ENCODE measurements at regions not wholly inside any gene's neighbourhood (a gene's known extent, or its start where the extent isn't known, plus 50 kb on each side); places are given as distances from the start of the nearest gene placed in this dataset.

DNA sequence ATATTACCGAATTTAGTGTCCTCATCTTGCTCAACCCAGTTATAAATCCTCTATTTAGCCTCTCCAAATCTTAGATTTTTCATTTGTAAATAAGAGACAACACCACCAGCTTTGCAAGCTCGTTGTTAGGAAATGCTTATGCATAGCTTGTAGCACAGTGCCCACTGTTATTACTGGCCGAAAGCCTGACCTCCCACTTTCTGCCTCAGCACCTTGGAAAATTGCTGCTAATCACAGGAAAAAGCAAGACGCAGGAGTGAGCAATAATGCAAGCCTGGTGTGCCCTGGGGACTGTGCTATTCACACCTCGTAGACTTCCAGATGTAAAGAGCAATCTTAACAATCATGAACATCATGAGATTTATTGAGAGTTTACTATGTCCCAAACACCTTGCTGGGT lies 124.2 kb upstream of the ARL4C start:
- ChIA-PET POLR2A (no interaction called here), CTCF (interaction anchor here (0.9 to 1.3 kb wide), 2 partner anchors 10 to 24 kb away, joined by 3 to 7 read pairs; no protein-coding TSS in a partner anchor)
- H3K9me3 Mint-ChIP-seq = no peaks in the 10 kb centered on the region; the same call in 1 of the 2 replicates
- H3K4me1 Mint-ChIP-seq = peaks cover 17% of the 10 kb centered on the region
- H3K36me3 Mint-ChIP-seq = no peaks in the 10 kb centered on the region
- H3K27ac Mint-ChIP-seq = no peak overlapping the region
- DNase-seq (ENCODE audit: low spot score) (no peak), ATAC-seq (no peak)
- H3K4me3 Mint-ChIP-seq = no peak overlapping the region
- TF ChIP-seq E2F5 (CRISPR knock-in tag; IDR thresholded peaks at IDR 0.05) (no peak), RELA (CRISPR knock-in tag; IDR thresholded peaks at IDR 0.05; ENCODE audit: borderline replicate concordance) (no peak), FOXP1 (CRISPR knock-in tag; IDR thresholded peaks at IDR 0.05; ENCODE audit: borderline replicate concordance) (no peak), NFE2L1 (CRISPR knock-in tag; IDR thresholded peaks at IDR 0.05) (no peak), SP1 (CRISPR knock-in tag; conservative IDR thresholded peaks at IDR 0.05) (no peak), ZBTB21 (CRISPR knock-in tag; IDR thresholded peaks at IDR 0.05; ENCODE audit: borderline replicate concordance) (no peak), ZNF263 (CRISPR knock-in tag; IDR thresholded peaks at IDR 0.05; ENCODE audit: low read depth) (no peak), ZNF138 (CRISPR knock-in tag; conservative IDR thresholded peaks at IDR 0.05) (no peak), SOX15 (CRISPR knock-in tag; IDR thresholded peaks at IDR 0.05) (no peak), MXD4 (CRISPR knock-in tag; IDR thresholded peaks at IDR 0.05; ENCODE audit: borderline replicate concordance) (no peak), EMX1 (CRISPR knock-in tag; IDR thresholded peaks at IDR 0.05) (no peak), ATF1 (CRISPR knock-in tag; IDR thresholded peaks at IDR 0.05) (no peak)
- TF ChIP-seq, protein P1, sequence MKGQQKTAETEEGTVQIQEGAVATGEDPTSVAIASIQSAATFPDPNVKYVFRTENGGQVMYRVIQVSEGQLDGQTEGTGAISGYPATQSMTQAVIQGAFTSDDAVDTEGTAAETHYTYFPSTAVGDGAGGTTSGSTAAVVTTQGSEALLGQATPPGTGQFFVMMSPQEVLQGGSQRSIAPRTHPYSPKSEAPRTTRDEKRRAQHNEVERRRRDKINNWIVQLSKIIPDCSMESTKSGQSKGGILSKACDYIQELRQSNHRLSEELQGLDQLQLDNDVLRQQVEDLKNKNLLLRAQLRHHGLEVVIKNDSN (CRISPR knock-in tag; IDR thresholded peaks at IDR 0.05) = no peak
- TF ChIP-seq, protein P2, sequence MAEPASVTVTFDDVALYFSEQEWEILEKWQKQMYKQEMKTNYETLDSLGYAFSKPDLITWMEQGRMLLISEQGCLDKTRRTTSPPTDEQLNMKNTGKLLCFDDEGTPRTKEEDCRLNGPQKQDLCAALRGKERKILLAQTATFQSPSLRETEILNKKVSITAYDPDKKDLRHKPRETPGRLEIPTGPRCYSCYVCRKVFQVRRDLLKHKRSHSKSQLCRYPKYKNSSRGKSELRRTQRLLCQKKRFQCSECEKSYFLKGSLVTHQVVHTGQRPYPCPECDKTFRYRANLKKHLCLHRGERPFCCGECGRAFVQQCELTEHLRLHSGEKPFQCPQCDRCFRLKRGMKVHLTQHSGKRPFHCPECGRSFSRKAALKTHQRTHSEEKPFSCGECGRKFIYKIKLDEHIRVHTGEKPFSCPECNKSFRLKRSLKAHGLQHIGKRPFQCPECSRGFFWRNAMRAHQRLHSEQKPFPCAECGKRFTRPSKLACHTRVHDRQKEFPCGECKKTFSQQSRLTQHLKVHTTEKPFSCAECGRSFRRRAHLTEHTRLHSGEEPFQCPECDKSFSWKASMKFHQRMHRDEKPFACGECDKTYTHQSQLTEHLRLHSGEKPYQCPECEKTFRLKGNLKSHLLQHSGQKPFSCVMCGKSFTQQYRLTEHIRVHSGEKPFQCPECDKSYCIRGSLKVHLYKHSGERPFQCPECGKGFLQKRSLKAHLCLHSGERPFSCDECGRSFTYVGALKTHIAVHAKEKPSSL (CRISPR knock-in tag; conservative IDR thresholded peaks at IDR 0.05) = no peak
- TF ChIP-seq, protein P3, sequence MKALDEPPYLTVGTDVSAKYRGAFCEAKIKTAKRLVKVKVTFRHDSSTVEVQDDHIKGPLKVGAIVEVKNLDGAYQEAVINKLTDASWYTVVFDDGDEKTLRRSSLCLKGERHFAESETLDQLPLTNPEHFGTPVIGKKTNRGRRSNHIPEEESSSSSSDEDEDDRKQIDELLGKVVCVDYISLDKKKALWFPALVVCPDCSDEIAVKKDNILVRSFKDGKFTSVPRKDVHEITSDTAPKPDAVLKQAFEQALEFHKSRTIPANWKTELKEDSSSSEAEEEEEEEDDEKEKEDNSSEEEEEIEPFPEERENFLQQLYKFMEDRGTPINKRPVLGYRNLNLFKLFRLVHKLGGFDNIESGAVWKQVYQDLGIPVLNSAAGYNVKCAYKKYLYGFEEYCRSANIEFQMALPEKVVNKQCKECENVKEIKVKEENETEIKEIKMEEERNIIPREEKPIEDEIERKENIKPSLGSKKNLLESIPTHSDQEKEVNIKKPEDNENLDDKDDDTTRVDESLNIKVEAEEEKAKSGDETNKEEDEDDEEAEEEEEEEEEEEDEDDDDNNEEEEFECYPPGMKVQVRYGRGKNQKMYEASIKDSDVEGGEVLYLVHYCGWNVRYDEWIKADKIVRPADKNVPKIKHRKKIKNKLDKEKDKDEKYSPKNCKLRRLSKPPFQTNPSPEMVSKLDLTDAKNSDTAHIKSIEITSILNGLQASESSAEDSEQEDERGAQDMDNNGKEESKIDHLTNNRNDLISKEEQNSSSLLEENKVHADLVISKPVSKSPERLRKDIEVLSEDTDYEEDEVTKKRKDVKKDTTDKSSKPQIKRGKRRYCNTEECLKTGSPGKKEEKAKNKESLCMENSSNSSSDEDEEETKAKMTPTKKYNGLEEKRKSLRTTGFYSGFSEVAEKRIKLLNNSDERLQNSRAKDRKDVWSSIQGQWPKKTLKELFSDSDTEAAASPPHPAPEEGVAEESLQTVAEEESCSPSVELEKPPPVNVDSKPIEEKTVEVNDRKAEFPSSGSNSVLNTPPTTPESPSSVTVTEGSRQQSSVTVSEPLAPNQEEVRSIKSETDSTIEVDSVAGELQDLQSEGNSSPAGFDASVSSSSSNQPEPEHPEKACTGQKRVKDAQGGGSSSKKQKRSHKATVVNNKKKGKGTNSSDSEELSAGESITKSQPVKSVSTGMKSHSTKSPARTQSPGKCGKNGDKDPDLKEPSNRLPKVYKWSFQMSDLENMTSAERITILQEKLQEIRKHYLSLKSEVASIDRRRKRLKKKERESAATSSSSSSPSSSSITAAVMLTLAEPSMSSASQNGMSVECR (CRISPR knock-in tag; IDR thresholded peaks at IDR 0.05; ENCODE audit: borderline replicate concordance) = no peak
- TF ChIP-seq, protein P4, sequence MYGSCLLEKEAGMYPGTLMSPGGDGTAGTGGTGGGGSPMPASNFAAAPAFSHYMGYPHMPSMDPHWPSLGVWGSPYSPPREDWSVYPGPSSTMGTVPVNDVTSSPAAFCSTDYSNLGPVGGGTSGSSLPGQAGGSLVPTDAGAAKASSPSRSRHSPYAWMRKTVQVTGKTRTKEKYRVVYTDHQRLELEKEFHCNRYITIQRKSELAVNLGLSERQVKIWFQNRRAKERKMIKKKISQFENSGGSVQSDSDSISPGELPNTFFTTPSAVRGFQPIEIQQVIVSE (CRISPR knock-in tag; IDR thresholded peaks at IDR 0.05; ENCODE audit: borderline replicate concordance) = no peak
- no peaks in the 10 kb centered on the region; the same call in 1 of the 2 replicates for H3K27me3 Mint-ChIP-seq (ENCODE audit: low read depth)

DNA sequence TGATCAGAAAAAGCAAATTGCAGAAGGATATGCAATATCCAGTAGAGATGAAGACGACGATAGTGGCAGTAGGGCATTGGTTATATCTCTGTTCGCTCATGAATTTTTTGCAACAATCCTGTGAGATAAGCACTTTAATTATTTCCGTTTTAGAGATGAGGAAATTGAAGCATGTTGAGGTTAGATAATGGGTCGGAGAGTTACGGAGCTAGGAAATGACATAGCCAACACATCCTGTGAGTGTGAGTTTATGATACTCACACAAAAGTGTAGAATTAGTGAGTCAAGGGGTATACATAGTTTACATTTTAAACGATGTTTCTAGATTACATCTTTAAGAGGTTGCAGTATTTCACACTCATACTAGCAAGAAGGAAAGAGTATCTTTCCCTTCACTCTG lies 123.1 kb upstream of the ARL4C start:
- DNase-seq (ENCODE audit: low spot score) = no peak
- no peak for ATAC-seq
- ChIA-PET POLR2A (interaction anchor here (0.5 kb wide), 1 partner anchor 327 kb away, joined by 3 read pairs; no protein-coding TSS in a partner anchor), CTCF (interaction anchor here (1.3 kb wide), 1 partner anchor 9 kb away, joined by 7 read pairs; no protein-coding TSS in a partner anchor)
- no peaks in the 10 kb centered on the region for H3K9me3 Mint-ChIP-seq
- H3K4me1 Mint-ChIP-seq = peaks cover 17% of the 10 kb centered on the region
- no peak overlapping the region for H3K4me3 Mint-ChIP-seq
- no peak overlapping the region for H3K27ac Mint-ChIP-seq
- H3K27me3 Mint-ChIP-seq (ENCODE audit: low read depth) = no peaks in the 10 kb centered on the region
- no peaks in the 10 kb centered on the region for H3K36me3 Mint-ChIP-seq
- no peak for TF ChIP-seq RELA (CRISPR knock-in tag; IDR thresholded peaks at IDR 0.05; ENCODE audit: borderline replicate concordance)
- no peak for TF ChIP-seq FOXP4 (CRISPR knock-in tag; IDR thresholded peaks at IDR 0.05)
- no peak for TF ChIP-seq ZNF532 (CRISPR knock-in tag; IDR thresholded peaks at IDR 0.05; ENCODE audit: borderline replicate concordance)

Data from WTC11 (cell line).